GM21529 (cell line): ENCODE measurements at regions not wholly inside any gene's neighbourhood (a gene's known extent, or its start where the extent isn't known, plus 50 kb on each side); places are given as distances from the start of the nearest gene placed in this dataset.

Source experiments
- ATAC-seq: cut with Tn5 transposase; IDR thresholded peaks from one replicate; pipeline ENCODE4 v1.9.1; 2021; ENCODE audit not compliant: unreplicated experiment

- no peak for ATAC-seq
Measured at GRCh38 chr18:64888956-64889355, 740.1 kb upstream of the LINC00305 start.

GRCh38 chr18:64886995-64887394 lies 738.1 kb upstream of the LINC00305 start:
- no peak for ATAC-seq

- ATAC-seq, result no peak
Measured at GRCh38 chr18:64882896-64883295, 734.0 kb upstream of the LINC00305 start.

- ATAC-seq, result no peak
Measured at GRCh38 chr18:64876833-64877232, 727.9 kb upstream of the LINC00305 start.

- ATAC-seq, result no peak
Measured at GRCh38 chr18:64872710-64873458, 724.0 kb upstream of the LINC00305 start.

- ATAC-seq, result no peak
Measured at GRCh38 chr18:64854112-64854511, 705.2 kb upstream of the LINC00305 start.

GRCh38 chr18:64852281-64852680 lies 703.4 kb upstream of the LINC00305 start:
- no peak for ATAC-seq

- ATAC-seq, result no peak
Measured at GRCh38 chr18:64851726-64852125, 702.8 kb upstream of the LINC00305 start.

GRCh38 chr18:64850791-64851190 lies 701.9 kb upstream of the LINC00305 start:
- ATAC-seq, result no peak

GRCh38 chr18:64840911-64841701 lies 692.2 kb upstream of the LINC00305 start:
- no peak for ATAC-seq

GRCh38 chr18:64810354-64810753 lies 661.5 kb upstream of the LINC00305 start:
- ATAC-seq, result no peak

GRCh38 chr18:64809801-64810200 lies 660.9 kb upstream of the LINC00305 start:
- ATAC-seq, result no peak

GRCh38 chr18:64807560-64807959 lies 658.7 kb upstream of the LINC00305 start:
- no peak for ATAC-seq

- no peak for ATAC-seq
Measured at GRCh38 chr18:64806691-64807090, 657.8 kb upstream of the LINC00305 start.

GRCh38 chr18:64806232-64806631 lies 657.3 kb upstream of the LINC00305 start:
- no peak for ATAC-seq

GRCh38 chr18:64803471-64803870 lies 654.6 kb upstream of the LINC00305 start:
- no peak for ATAC-seq

GRCh38 chr18:64800151-64800550 lies 651.3 kb upstream of the LINC00305 start:
- no peak for ATAC-seq

GRCh38 chr18:64799376-64799775 lies 650.5 kb upstream of the LINC00305 start:
- no peak for ATAC-seq

- ATAC-seq, result no peak
Measured at GRCh38 chr18:64791236-64791635, 642.3 kb upstream of the LINC00305 start.

GRCh38 chr18:64785686-64786085 lies 636.8 kb upstream of the LINC00305 start:
- ATAC-seq, result no peak

GRCh38 chr18:64777556-64777955 lies 628.7 kb upstream of the LINC00305 start:
- no peak for ATAC-seq

- ATAC-seq, result no peak
Measured at GRCh38 chr18:64765908-64766307, 617.0 kb upstream of the LINC00305 start.
